Kidney epithelial cell (primary cell): ENCODE measurements at regions not wholly inside any gene's neighbourhood (a gene's known extent, or its start where the extent isn't known, plus 50 kb on each side); places are given as distances from the start of the nearest gene placed in this dataset.

ENCODE experiments used
- DNase-seq: peaks from one replicate; pipeline ENCODE4 v3.0.0-alpha.2; 2010; ENCODE audit warnings: low read depth
- H3K27me3 ChIP-seq: 2 replicates; pipeline ENCODE4 v1.6.0; 2011; ENCODE audit warnings: low read length; ENCODE audit not compliant: control insufficient read depth, insufficient read depth
- H3K36me3 ChIP-seq: 2 replicates; pipeline ENCODE4 v1.5.1; 2011; ENCODE audit warnings: low read length; ENCODE audit not compliant: control insufficient read depth, insufficient read depth
- H3K4me3 ChIP-seq: 2 replicates; pipeline ENCODE4 v1.5.1; 2011; ENCODE audit warnings: low read depth, mild to moderate bottlenecking, control low read depth, low read length
- CTCF ChIP-seq: IDR thresholded peaks from 2 replicates; pipeline ENCODE4 v1.5.1; 2011; ENCODE audit warnings: mild to moderate bottlenecking, moderate library complexity, low read length, control low read depth, inconsistent platforms; ENCODE audit not compliant: insufficient read depth, poor library complexity, severe bottlenecking

GRCh38 chr11:116144387-116144958, 628.3 kb downstream of the BUD13 start:
- Histone ChIP-seq H3K27me3 (no peaks in the 10 kb centered on the region), H3K36me3 (no peaks in the 10 kb centered on the region), H3K4me3 (no peak overlapping the region)
- TF ChIP-seq CTCF, result no peak
- DNase-seq, result no peak

- H3K36me3 ChIP-seq, result no peaks in the 10 kb centered on the region
- DNase-seq, result no peak
- no peak for TF ChIP-seq CTCF
Measured at GRCh38 chr11:116138280-116138679, 634.1 kb upstream of the CADM1 start.

GRCh38 chr11:116137753-116138152, 633.5 kb upstream of the CADM1 start:
- H3K36me3 ChIP-seq, result no peaks in the 10 kb centered on the region
- DNase-seq, result no peak
- H3K27me3 ChIP-seq, result no peaks in the 10 kb centered on the region
- no peak overlapping the region for H3K4me3 ChIP-seq
- TF ChIP-seq CTCF, result no peak

More at GRCh38 chr11:116138280-116138679, 634.1 kb upstream of the CADM1 start:
- Histone ChIP-seq H3K4me3 (no peak overlapping the region), H3K27me3 (no peaks in the 10 kb centered on the region)

GRCh38 chr11:116136987-116137674, 632.9 kb upstream of the CADM1 start:
- no peak for TF ChIP-seq CTCF
- Histone ChIP-seq H3K4me3 (no peak overlapping the region), H3K27me3 (no peaks in the 10 kb centered on the region), H3K36me3 (no peaks in the 10 kb centered on the region)
- no peak for DNase-seq

GRCh38 chr11:116135891-116136290, 631.7 kb upstream of the CADM1 start:
- no peak for DNase-seq

More at GRCh38 chr11:116135891-116136290, 631.7 kb upstream of the CADM1 start:
- Histone ChIP-seq H3K36me3 (no peaks in the 10 kb centered on the region), H3K27me3 (no peaks in the 10 kb centered on the region), H3K4me3 (no peak overlapping the region)
- TF ChIP-seq CTCF, result no peak
